ENCODE measurements at regions not wholly inside any gene's neighbourhood (a gene's known extent, or its start where the extent isn't known, plus 50 kb on each side); places are given as distances from the start of the nearest gene placed in this dataset.

DNA sequence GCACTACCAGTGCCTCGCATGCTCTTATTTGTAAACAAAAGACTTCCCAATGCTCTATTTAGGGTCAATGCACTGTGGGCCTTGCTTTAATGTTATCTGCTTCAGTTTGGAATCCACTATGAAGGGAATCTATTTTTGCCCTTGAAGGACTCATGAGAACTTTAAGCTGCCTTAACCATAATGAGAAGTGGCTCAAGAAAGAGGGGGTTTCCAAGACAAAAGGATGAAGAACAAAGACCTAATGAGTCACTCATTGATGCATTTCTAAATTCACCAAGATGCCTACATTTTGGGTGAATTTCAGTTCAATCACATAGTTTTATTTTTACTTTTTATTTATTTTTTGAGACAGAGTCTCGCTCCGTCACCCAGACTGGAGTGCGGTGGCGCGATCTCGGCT lies 228.2 kb downstream of the LY86 start:
- ChIA-PET CTCF (no interaction called here), POLR2A (interaction anchor here (0.5 kb wide), 1 partner anchor 11 kb away, joined by 3 read pairs; no protein-coding TSS in a partner anchor)
- intact Hi-C loops (cut with micrococcal nuclease), result no loop called here
- no peaks in the 10 kb centered on the region for H3K9me3 Mint-ChIP-seq (ENCODE audit: unreplicated experiment)
- H3K36me3 Mint-ChIP-seq (ENCODE audit: insufficient read depth, unreplicated experiment), result no peaks in the 10 kb centered on the region
- no peak overlapping the region for H3K4me3 Mint-ChIP-seq (ENCODE audit: unreplicated experiment)
- peaks cover 21% of the 10 kb centered on the region for H3K4me1 Mint-ChIP-seq (ENCODE audit: insufficient read depth, unreplicated experiment)
- no peak overlapping the region for H3K27ac Mint-ChIP-seq (ENCODE audit: low read depth, unreplicated experiment)
- TF ChIP-seq, protein P1, sequence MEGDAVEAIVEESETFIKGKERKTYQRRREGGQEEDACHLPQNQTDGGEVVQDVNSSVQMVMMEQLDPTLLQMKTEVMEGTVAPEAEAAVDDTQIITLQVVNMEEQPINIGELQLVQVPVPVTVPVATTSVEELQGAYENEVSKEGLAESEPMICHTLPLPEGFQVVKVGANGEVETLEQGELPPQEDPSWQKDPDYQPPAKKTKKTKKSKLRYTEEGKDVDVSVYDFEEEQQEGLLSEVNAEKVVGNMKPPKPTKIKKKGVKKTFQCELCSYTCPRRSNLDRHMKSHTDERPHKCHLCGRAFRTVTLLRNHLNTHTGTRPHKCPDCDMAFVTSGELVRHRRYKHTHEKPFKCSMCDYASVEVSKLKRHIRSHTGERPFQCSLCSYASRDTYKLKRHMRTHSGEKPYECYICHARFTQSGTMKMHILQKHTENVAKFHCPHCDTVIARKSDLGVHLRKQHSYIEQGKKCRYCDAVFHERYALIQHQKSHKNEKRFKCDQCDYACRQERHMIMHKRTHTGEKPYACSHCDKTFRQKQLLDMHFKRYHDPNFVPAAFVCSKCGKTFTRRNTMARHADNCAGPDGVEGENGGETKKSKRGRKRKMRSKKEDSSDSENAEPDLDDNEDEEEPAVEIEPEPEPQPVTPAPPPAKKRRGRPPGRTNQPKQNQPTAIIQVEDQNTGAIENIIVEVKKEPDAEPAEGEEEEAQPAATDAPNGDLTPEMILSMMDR (IDR thresholded peaks at IDR 0.05; ENCODE audit: unreplicated experiment), result no peak
- no peaks in the 10 kb centered on the region for H3K27me3 Mint-ChIP-seq (ENCODE audit: insufficient read depth, unreplicated experiment)
- DNase-seq (ENCODE audit: unreplicated experiment), result no peak
- BruUV-seq (replicated peaks), result no TSS peak

DNA sequence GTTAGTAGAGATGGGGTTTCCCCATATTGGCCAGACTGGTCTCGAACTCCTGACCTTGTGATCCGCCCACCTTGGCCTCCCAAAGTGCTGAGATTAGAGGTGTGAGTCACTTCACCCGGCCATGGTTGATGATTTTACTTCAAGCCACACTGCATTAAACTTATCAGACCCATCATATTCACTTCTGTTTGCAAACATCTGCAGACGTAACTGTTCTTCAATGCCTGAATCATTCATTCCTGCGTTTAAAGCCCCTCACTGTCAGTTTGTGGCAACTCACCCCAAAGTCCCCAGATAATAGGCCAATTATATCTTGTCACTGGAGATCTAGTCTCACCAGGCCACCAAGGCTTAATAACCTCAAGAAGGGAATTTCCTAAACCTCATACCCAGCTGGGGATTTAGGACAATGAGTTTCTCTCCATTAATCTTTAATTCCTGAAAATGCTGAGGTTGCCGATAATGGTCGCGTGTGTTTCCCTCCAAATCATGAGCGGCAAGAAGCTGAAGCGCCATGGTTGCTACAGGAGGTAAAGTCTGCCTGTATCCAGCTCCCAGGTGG lies 229.6 kb downstream of the LY86 start:
- Mint-ChIP-seq H3K9me3 (ENCODE audit: unreplicated experiment) (no peaks in the 10 kb centered on the region), H3K4me1 (ENCODE audit: insufficient read depth, unreplicated experiment) (peaks cover 19% of the 10 kb centered on the region), H3K27me3 (ENCODE audit: insufficient read depth, unreplicated experiment) (no peaks in the 10 kb centered on the region), H3K4me3 (ENCODE audit: unreplicated experiment) (no peak overlapping the region), H3K36me3 (ENCODE audit: insufficient read depth, unreplicated experiment) (no peaks in the 10 kb centered on the region), H3K27ac (ENCODE audit: low read depth, unreplicated experiment) (no peak overlapping the region)
- intact Hi-C loops (cut with micrococcal nuclease), result no loop called here
- TF ChIP-seq, protein P1 (IDR thresholded peaks at IDR 0.05; ENCODE audit: unreplicated experiment), result no peak
- POLR2A ChIA-PET, result interaction anchor here (0.6 kb wide), 1 partner anchor 75 kb away, joined by 4 read pairs; no protein-coding TSS in a partner anchor
- CTCF ChIA-PET, result interaction anchor here (0.7 kb wide), 1 partner anchor 93 kb away, joined by 3 read pairs; no protein-coding TSS in a partner anchor
- no TSS peak for BruUV-seq (replicated peaks)
- DNase-seq (ENCODE audit: unreplicated experiment), result no peak

DNA sequence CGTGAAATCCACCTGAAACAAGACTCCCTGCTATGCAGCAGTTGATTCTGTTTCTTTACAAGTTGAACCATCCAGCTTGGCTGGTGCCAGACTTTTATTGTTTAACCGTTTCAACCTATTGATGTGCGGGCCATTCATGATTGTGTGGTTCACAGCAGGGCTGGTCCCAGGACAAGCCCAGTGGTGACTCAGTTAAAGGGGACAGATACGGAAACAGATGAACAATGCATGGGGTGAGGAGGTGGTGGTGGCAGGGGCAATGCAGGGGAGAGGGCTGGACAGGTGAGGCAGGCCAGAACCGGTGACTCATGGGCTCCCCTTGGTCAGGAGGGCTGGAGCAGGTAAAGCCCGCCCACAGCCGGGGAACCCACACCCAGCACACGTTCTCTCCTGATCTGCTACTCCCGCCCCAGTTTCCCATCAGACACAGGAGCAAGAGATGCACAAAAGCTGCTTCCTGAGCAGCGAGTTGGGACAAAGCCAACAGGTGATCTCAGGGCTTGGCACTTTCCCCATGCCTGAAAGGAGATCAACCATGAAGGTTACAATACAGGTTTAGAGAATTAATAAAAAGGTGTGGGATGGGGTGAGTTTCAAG lies 232.2 kb downstream of the LY86 start:
- no peaks in the 10 kb centered on the region for H3K27me3 Mint-ChIP-seq (ENCODE audit: insufficient read depth, unreplicated experiment)
- peak; percentile 94 for DNase-seq (ENCODE audit: unreplicated experiment)
- POLR2A ChIA-PET, result interaction anchor here (0.6 to 4.1 kb wide), 9 partner anchors 9 to 362 kb away, joined by 3 to 24 read pairs (median 3); no protein-coding TSS in a partner anchor
- no peak overlapping the region for H3K27ac Mint-ChIP-seq (ENCODE audit: low read depth, unreplicated experiment)
- no peaks in the 10 kb centered on the region for H3K9me3 Mint-ChIP-seq (ENCODE audit: unreplicated experiment)
- peaks cover 39% of the 10 kb centered on the region for H3K4me1 Mint-ChIP-seq (ENCODE audit: insufficient read depth, unreplicated experiment)
- H3K36me3 Mint-ChIP-seq (ENCODE audit: insufficient read depth, unreplicated experiment), result no peaks in the 10 kb centered on the region
- intact Hi-C loops (cut with micrococcal nuclease), result no loop called here
- no TSS peak for BruUV-seq (replicated peaks)
- CTCF ChIA-PET, result interaction anchor here (0.5 to 1.1 kb wide), 4 partner anchors 36 to 1112 kb away, joined by 3 to 5 read pairs (median 4); no protein-coding TSS in a partner anchor
- TF ChIP-seq, protein P1 (IDR thresholded peaks at IDR 0.05; ENCODE audit: unreplicated experiment), result no peak
- H3K4me3 Mint-ChIP-seq (ENCODE audit: unreplicated experiment), result no peak overlapping the region

DNA sequence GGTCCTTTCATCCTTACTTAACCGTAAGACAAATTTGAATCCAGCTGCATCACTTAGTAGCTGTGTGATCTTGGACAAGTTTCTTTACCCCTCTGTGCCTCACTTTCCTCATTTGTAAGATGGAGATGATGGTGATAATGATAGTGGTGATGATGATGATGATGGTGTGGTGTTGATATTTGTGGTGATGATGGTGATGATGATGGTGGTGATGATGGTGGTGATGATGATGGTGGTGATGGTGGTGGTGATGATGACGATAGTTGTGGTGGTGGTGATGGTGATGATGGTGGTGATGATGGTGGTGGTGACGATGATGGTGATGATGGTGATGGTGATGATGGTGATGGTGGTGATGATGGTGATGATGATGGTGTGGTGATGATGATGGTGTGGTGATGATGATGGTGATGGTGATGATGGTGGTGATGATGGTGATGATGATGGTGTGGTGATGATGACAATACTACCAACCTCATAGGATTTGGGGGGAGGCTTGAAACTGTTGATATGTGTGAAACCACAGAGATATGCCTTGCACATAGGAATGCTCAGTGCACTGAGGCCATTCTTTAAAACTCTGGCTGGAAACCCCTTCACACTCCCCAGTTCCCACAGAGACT lies 233.2 kb downstream of the LY86 start:
- DNase-seq (ENCODE audit: unreplicated experiment), result no peak
- intact Hi-C loops (cut with micrococcal nuclease), result no loop called here
- Mint-ChIP-seq H3K27me3 (ENCODE audit: insufficient read depth, unreplicated experiment) (no peaks in the 10 kb centered on the region), H3K9me3 (ENCODE audit: unreplicated experiment) (no peaks in the 10 kb centered on the region), H3K4me1 (ENCODE audit: insufficient read depth, unreplicated experiment) (peaks cover 45% of the 10 kb centered on the region), H3K4me3 (ENCODE audit: unreplicated experiment) (no peak overlapping the region), H3K36me3 (ENCODE audit: insufficient read depth, unreplicated experiment) (no peaks in the 10 kb centered on the region), H3K27ac (ENCODE audit: low read depth, unreplicated experiment) (no peak overlapping the region)
- BruUV-seq (replicated peaks), result no TSS peak
- CTCF ChIA-PET, result interaction anchor here (0.6 to 1.1 kb wide), 3 partner anchors 27 to 69 kb away, joined by 4 to 5 read pairs (median 4); no protein-coding TSS in a partner anchor
- POLR2A ChIA-PET, result interaction anchor here (0.6 to 4.1 kb wide), 7 partner anchors 10 to 568 kb away, joined by 3 to 24 read pairs (median 3); no protein-coding TSS in a partner anchor
- TF ChIP-seq, protein P1 (IDR thresholded peaks at IDR 0.05; ENCODE audit: unreplicated experiment), result no peak

All from MCF 10A (cell line).